OCI-LY3 (cell line): ENCODE measurements at regions not wholly inside any gene's neighbourhood (a gene's known extent, or its start where the extent isn't known, plus 50 kb on each side); places are given as distances from the start of the nearest gene placed in this dataset.

ENCODE experiments used
- EZH2phosphoT487 ChIP-seq: fragments of 200-600 bp; shearing (Covaris generic); IDR thresholded peaks from 2 replicates; pipeline ENCODE4 v1.6.1; 2018; ENCODE audit warnings: antibody characterized with exemption, mixed run types, low read depth
- TF ChIP-seq, protein P1 (sequence below): fragments of 200-600, 300-600 bp; sonication (generic); IDR thresholded peaks from 2 replicates; pipeline ENCODE4 v1.5.1; 2014; ENCODE audit warnings: antibody characterized with exemption, low read length, low read depth

DNA sequence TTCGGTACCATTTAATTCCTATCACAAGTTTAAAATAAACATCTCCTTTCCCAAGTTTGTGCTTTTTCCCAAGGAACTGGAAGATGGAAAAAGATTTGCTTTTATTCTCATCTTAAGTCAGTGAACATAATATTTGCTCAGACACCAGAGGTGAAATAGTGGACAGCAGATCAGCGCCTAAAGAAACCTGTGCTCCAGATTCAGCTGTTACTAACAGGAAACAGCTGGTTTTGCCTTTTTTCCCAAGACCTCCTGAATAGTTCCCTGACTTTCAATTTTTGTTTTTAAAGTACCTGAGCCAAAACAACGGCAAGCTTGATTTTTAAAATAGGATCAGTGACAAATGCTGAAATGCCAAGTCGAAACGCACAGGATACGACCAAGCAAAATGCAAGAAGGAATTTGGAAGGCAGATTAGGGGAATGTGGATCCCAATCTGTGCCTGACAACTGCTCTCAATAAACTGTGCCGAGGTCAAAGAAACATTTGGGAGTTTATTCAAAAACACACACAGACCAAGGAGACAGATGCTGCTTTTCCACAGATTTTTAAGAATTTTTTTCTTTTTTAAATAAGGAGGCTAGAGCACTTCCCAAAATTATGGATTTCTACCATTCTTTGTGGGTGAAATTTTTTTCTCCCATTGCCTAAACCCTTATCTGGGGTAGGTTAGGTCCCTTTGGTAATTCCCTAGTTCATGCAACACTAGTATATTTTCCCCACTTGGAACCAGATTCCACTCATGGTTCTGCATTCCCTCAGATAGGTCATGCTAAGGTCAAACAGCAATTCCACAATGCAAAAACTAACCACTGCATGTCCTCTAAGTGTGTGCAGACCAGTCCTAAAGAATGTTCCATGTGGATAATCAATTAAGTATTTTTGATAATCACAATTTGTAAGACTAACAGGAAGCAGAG, 121.5 kb upstream of the PDE1A start:
- TF ChIP-seq, protein P1, sequence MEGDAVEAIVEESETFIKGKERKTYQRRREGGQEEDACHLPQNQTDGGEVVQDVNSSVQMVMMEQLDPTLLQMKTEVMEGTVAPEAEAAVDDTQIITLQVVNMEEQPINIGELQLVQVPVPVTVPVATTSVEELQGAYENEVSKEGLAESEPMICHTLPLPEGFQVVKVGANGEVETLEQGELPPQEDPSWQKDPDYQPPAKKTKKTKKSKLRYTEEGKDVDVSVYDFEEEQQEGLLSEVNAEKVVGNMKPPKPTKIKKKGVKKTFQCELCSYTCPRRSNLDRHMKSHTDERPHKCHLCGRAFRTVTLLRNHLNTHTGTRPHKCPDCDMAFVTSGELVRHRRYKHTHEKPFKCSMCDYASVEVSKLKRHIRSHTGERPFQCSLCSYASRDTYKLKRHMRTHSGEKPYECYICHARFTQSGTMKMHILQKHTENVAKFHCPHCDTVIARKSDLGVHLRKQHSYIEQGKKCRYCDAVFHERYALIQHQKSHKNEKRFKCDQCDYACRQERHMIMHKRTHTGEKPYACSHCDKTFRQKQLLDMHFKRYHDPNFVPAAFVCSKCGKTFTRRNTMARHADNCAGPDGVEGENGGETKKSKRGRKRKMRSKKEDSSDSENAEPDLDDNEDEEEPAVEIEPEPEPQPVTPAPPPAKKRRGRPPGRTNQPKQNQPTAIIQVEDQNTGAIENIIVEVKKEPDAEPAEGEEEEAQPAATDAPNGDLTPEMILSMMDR, result no peak
- TF ChIP-seq EZH2phosphoT487, result no peak
